Astrocyte (in vitro differentiated cells and primary cell): ENCODE measurements at regions not wholly inside any gene's neighbourhood (a gene's known extent, or its start where the extent isn't known, plus 50 kb on each side); places are given as distances from the start of the nearest gene placed in this dataset.

Experiments
- CTCF ChIP-seq: IDR thresholded peaks from 2 replicates; pipeline ENCODE4 v1.5.1; 2011; ENCODE audit warnings: low read depth, mild to moderate bottlenecking, inconsistent platforms, low read length, moderate library complexity; ENCODE audit not compliant: insufficient read depth
- EZH2 ChIP-seq: IDR thresholded peaks from 2 replicates; pipeline ENCODE4 v1.6.1; 2012; ENCODE audit warnings: mild to moderate bottlenecking, low read length, inconsistent platforms; ENCODE audit not compliant: insufficient read depth

GRCh38 chr5:68942169-68942568 lies 151.6 kb upstream of the SLC30A5 start:
- TF ChIP-seq CTCF (no peak), EZH2 (no peak)
